DND-41 (cell line): ENCODE measurements at regions not wholly inside any gene's neighbourhood (a gene's known extent, or its start where the extent isn't known, plus 50 kb on each side); places are given as distances from the start of the nearest gene placed in this dataset.

Experiments
- ATAC-seq: fragments of 200-7000 bp; cut with Tn5 transposase; 3 replicates; pipeline ENCODE4 v1.9.1; 2021; ENCODE audit warnings: low read depth; ENCODE audit not compliant: insufficient read depth
- DNase-seq: peaks from one replicate; pipeline ENCODE4 v3.0.0-alpha.2; 2020
- H2AFZ ChIP-seq: 2 replicates; pipeline ENCODE4 v1.6.0; 2012; ENCODE audit warnings: low read depth, low read length
- H3K27ac ChIP-seq: 2 replicates; pipeline ENCODE4 v1.5.1; 2012; ENCODE audit warnings: low read length, inconsistent platforms
- H3K27me3 ChIP-seq: fragments of 200-600 bp; sonication (generic); 2 replicates; pipeline ENCODE4 v1.6.0; 2012; ENCODE audit warnings: low read length, mild to moderate bottlenecking, inconsistent platforms; ENCODE audit not compliant: insufficient read depth, poor library complexity
- H3K36me3 ChIP-seq: 2 replicates; pipeline ENCODE4 v1.5.1; 2012; ENCODE audit warnings: low read length, inconsistent platforms; ENCODE audit not compliant: insufficient read depth
- H3K4me1 ChIP-seq: 2 replicates; pipeline ENCODE4 v1.5.1; 2012; ENCODE audit warnings: mild to moderate bottlenecking, low read length; ENCODE audit not compliant: insufficient read depth
- H3K4me2 ChIP-seq: 2 replicates; pipeline ENCODE4 v1.6.0; 2012; ENCODE audit warnings: mild to moderate bottlenecking, moderate library complexity, low read length, inconsistent platforms; ENCODE audit not compliant: insufficient read depth
- H3K4me3 ChIP-seq, 2 experiments: fragments of 200-600 bp in 1 of 2; shearing (Covaris generic) in 1 of 2; 2 replicates each; pipeline ENCODE4 v1.5.1; 2012 to 2016; ENCODE audit warnings: inconsistent platforms in 2 of 2, low read length in 2 of 2, mild to moderate bottlenecking in 2 of 2, low read depth in 1 of 2, moderate library complexity in 1 of 2
- H3K79me2 ChIP-seq: 2 replicates; pipeline ENCODE4 v1.6.0; 2012; ENCODE audit warnings: low read length, inconsistent platforms; ENCODE audit not compliant: insufficient read depth
- H3K9ac ChIP-seq: 2 replicates; pipeline ENCODE4 v1.6.0; 2012; ENCODE audit warnings: low read depth, mild to moderate bottlenecking, inconsistent platforms, low read length, moderate library complexity
- H3K9me3 ChIP-seq: 2 replicates; pipeline ENCODE4 v1.5.1; 2012; ENCODE audit warnings: low read length, moderate library complexity, mild to moderate bottlenecking, inconsistent platforms; ENCODE audit not compliant: insufficient read depth, severe bottlenecking
- H4K20me1 ChIP-seq: 2 replicates; pipeline ENCODE4 v1.6.0; 2012; ENCODE audit warnings: low read length; ENCODE audit not compliant: insufficient read depth
- CTCF ChIP-seq: IDR thresholded peaks from 2 replicates; pipeline ENCODE4 v1.5.1; 2012; ENCODE audit warnings: borderline replicate concordance, low read length, moderate library complexity, mild to moderate bottlenecking; ENCODE audit not compliant: poor library complexity, severe bottlenecking; ENCODE audit errors: extremely low read depth
- EZH2 ChIP-seq: IDR thresholded peaks from 3 replicates; pipeline ENCODE4 v1.6.1; 2012; ENCODE audit warnings: borderline replicate concordance, low read depth, mild to moderate bottlenecking, moderate library complexity, low read length, inconsistent platforms; ENCODE audit not compliant: severe bottlenecking

GRCh38 chr2:150298571-150299305 lies 188.7 kb downstream of the RND3 start:
- TF ChIP-seq EZH2, result no peak
- no peak for TF ChIP-seq CTCF
- no peak overlapping the region for H3K4me2 ChIP-seq
- peaks cover 16% of the 10 kb centered on the region for H3K9me3 ChIP-seq
- no peak overlapping the region for H3K4me3 ChIP-seq
- ATAC-seq (no peak), DNase-seq (no peak)
- no peak overlapping the region for H3K9ac ChIP-seq
- no peaks in the 10 kb centered on the region for H3K79me2 ChIP-seq
- H3K27me3 ChIP-seq, result no peaks in the 10 kb centered on the region
- no peaks in the 10 kb centered on the region for H3K4me1 ChIP-seq
- H2AFZ ChIP-seq, result no peak overlapping the region
- no peaks in the 10 kb centered on the region for H3K36me3 ChIP-seq
- no peak overlapping the region for H3K27ac ChIP-seq
- H4K20me1 ChIP-seq, result no peaks in the 10 kb centered on the region

- Histone ChIP-seq H3K9ac (no peak overlapping the region), H3K4me3 (no peak overlapping the region), H3K4me2 (no peak overlapping the region), H3K79me2 (no peaks in the 10 kb centered on the region), H3K27ac (no peak overlapping the region), H3K9me3 (peaks cover 7% of the 10 kb centered on the region), H4K20me1 (no peaks in the 10 kb centered on the region), H3K36me3 (no peaks in the 10 kb centered on the region), H3K4me1 (no peaks in the 10 kb centered on the region), H3K27me3 (no peaks in the 10 kb centered on the region), H2AFZ (no peak overlapping the region)
- DNase-seq (no peak), ATAC-seq (no peak)
- TF ChIP-seq CTCF (no peak), EZH2 (no peak)
Observed at GRCh38 chr2:150296770-150297546, 190.5 kb downstream of the RND3 start.

GRCh38 chr2:150295544-150295943 lies 191.9 kb downstream of the RND3 start:
- Histone ChIP-seq H3K4me3 (no peak overlapping the region), H3K36me3 (no peaks in the 10 kb centered on the region), H3K27ac (no peak overlapping the region), H3K9me3 (peaks cover 7% of the 10 kb centered on the region), H2AFZ (no peak overlapping the region), H4K20me1 (no peaks in the 10 kb centered on the region), H3K4me2 (no peak overlapping the region), H3K9ac (no peak overlapping the region), H3K79me2 (no peaks in the 10 kb centered on the region), H3K27me3 (no peaks in the 10 kb centered on the region), H3K4me1 (no peaks in the 10 kb centered on the region)
- DNase-seq (no peak), ATAC-seq (no peak)
- TF ChIP-seq EZH2 (no peak), CTCF (no peak)
